Thyroid gland (tissue), 4 donors: ENCODE measurements at regions not wholly inside any gene's neighbourhood (a gene's known extent, or its start where the extent isn't known, plus 50 kb on each side); places are given as distances from the start of the nearest gene placed in this dataset.

Experiments
- CTCF ChIP-seq, 6 experiments: fragments of 200-600 bp in 3 of 6; fragments of 450-650 bp in 3 of 6; sonication (generic) in 3 of 6; IDR thresholded peaks; one replicate each; pipeline ENCODE4 v1.5.1; 2016 to 2019; ENCODE audit warnings: antibody characterized with exemption in 6 of 6, mild to moderate bottlenecking in 2 of 6, inconsistent platforms in 1 of 6, moderate library complexity in 1 of 6
- POLR2A ChIP-seq, 2 donors: fragments of 450-650 bp; IDR thresholded peaks; one replicate each; pipeline ENCODE4 v1.6.1; 2017; ENCODE audit warnings: antibody characterized with exemption in 2 of 2, mild to moderate bottlenecking in 2 of 2, moderate library complexity in 1 of 2

- TF ChIP-seq POLR2A (IDR thresholded peaks at IDR 0.05): no peak
- TF ChIP-seq CTCF (IDR thresholded peaks at IDR 0.05): no peak
Observed at GRCh38 chr21:19246018-19246417, 842.4 kb upstream of the TMPRSS15 start.
